Astrocyte (in vitro differentiated cells and primary cell): ENCODE measurements at regions not wholly inside any gene's neighbourhood (a gene's known extent, or its start where the extent isn't known, plus 50 kb on each side); places are given as distances from the start of the nearest gene placed in this dataset.

Experiments
- DNase-seq: peaks from one replicate; pipeline ENCODE4 v3.0.0-alpha.2; 2010; ENCODE audit warnings: low read depth
- FAIRE-seq: peaks from 2 replicates; lab custom pipeline; 2011; peaks lifted over from hg19 to GRCh38; lab: Jason Lieb, UNC
- H2AFZ ChIP-seq: 2 replicates; pipeline ENCODE4 v1.6.0; 2012; ENCODE audit warnings: low read depth, low read length, inconsistent platforms
- H3K27ac ChIP-seq: 2 replicates; pipeline ENCODE4 v1.5.1; 2011; ENCODE audit warnings: low read depth, low read length, inconsistent platforms
- H3K27me3 ChIP-seq: 2 replicates; pipeline ENCODE4 v1.6.0; 2011; ENCODE audit warnings: low read length, inconsistent platforms; ENCODE audit not compliant: insufficient read depth
- H3K36me3 ChIP-seq: 2 replicates; pipeline ENCODE4 v1.5.1; 2011; ENCODE audit warnings: low read length, inconsistent platforms; ENCODE audit not compliant: insufficient read depth
- H3K4me1 ChIP-seq: 2 replicates; pipeline ENCODE4 v1.5.1; 2011; ENCODE audit warnings: low read length, inconsistent platforms; ENCODE audit not compliant: insufficient read depth
- H3K4me2 ChIP-seq: 2 replicates; pipeline ENCODE4 v1.6.0; 2012; ENCODE audit warnings: low read length, inconsistent platforms
- H3K4me3 ChIP-seq: 2 replicates; pipeline ENCODE4 v1.5.1; 2011; ENCODE audit warnings: low read depth, mild to moderate bottlenecking, low read length, inconsistent platforms; ENCODE audit not compliant: insufficient read depth
- H3K79me2 ChIP-seq: 2 replicates; pipeline ENCODE4 v1.6.0; 2012; ENCODE audit warnings: mild to moderate bottlenecking, low read length, inconsistent platforms; ENCODE audit not compliant: insufficient read depth
- H3K9ac ChIP-seq: 2 replicates; pipeline ENCODE4 v1.6.0; 2012; ENCODE audit warnings: mild to moderate bottlenecking, low read length, inconsistent platforms
- H3K9me3 ChIP-seq: 2 replicates; pipeline ENCODE4 v1.5.1; 2012; ENCODE audit warnings: low read depth, mild to moderate bottlenecking, low read length, inconsistent platforms; ENCODE audit not compliant: insufficient read depth
- H4K20me1 ChIP-seq: 2 replicates; pipeline ENCODE4 v1.6.0; 2012; ENCODE audit warnings: low read length, inconsistent platforms; ENCODE audit not compliant: insufficient read depth
- H3K27ac Mint-ChIP-seq: one replicate; pipeline ENCODE4 v1.8.0; 2021; ENCODE audit warnings: mild to moderate bottlenecking, mixed read lengths; ENCODE audit not compliant: unreplicated experiment
- H3K27me3 Mint-ChIP-seq: one replicate; pipeline ENCODE4 v1.8.0; 2021; ENCODE audit warnings: low read depth, mixed read lengths; ENCODE audit not compliant: unreplicated experiment
- H3K36me3 Mint-ChIP-seq: one replicate; pipeline ENCODE4 v1.8.0; 2021; ENCODE audit warnings: low read depth, mixed read lengths; ENCODE audit not compliant: unreplicated experiment
- H3K4me1 Mint-ChIP-seq: one replicate; pipeline ENCODE4 v1.8.0; 2021; ENCODE audit warnings: low read depth, mixed read lengths; ENCODE audit not compliant: unreplicated experiment
- H3K4me3 Mint-ChIP-seq: one replicate; pipeline ENCODE4 v1.8.0; 2021; ENCODE audit warnings: mild to moderate bottlenecking, moderate library complexity, mixed read lengths; ENCODE audit not compliant: unreplicated experiment
- H3K9me3 Mint-ChIP-seq: one replicate; pipeline ENCODE4 v1.8.0; 2021; ENCODE audit warnings: mild to moderate bottlenecking, mixed read lengths; ENCODE audit not compliant: unreplicated experiment
- CTCF ChIP-seq: IDR thresholded peaks from 2 replicates; pipeline ENCODE4 v1.5.1; 2011; ENCODE audit warnings: low read depth, mild to moderate bottlenecking, inconsistent platforms, low read length, moderate library complexity; ENCODE audit not compliant: insufficient read depth
- EZH2 ChIP-seq: IDR thresholded peaks from 2 replicates; pipeline ENCODE4 v1.6.1; 2012; ENCODE audit warnings: mild to moderate bottlenecking, low read length, inconsistent platforms; ENCODE audit not compliant: insufficient read depth

DNA sequence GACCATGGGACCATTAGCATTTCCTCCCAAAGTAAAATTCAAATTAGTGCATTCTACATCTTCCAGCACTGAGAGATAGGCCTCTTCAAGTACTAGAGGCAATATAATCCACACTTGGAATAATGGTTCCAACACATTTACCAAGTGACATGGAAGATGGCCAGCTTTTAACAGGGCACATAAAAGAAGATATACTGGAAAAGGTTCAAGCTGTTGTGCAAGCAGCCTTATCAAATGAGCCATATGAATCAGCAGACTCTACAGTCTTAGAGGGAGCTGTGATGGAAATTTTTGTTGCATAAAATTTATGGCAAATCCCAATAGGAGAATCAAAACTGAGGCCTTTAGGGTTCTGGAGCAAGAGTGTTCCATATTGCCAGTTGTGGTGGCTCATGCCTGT lies 526.6 kb upstream of the IRAK1BP1 start:
- no peak overlapping the region for H3K9ac ChIP-seq
- FAIRE-seq (no peak), DNase-seq (peak; percentile 2)
- Mint-ChIP-seq H3K27ac (no peak overlapping the region), H3K4me3 (no peak overlapping the region), H3K27me3 (no peaks in the 10 kb centered on the region), H3K36me3 (no peaks in the 10 kb centered on the region), H3K9me3 (no peaks in the 10 kb centered on the region), H3K4me1 (no peaks in the 10 kb centered on the region)
- H3K27me3 ChIP-seq, result no peaks in the 10 kb centered on the region
- no peak overlapping the region for H2AFZ ChIP-seq
- no peaks in the 10 kb centered on the region for H3K79me2 ChIP-seq
- H4K20me1 ChIP-seq, result no peaks in the 10 kb centered on the region
- H3K36me3 ChIP-seq, result no peaks in the 10 kb centered on the region
- no peak overlapping the region for H3K4me2 ChIP-seq
- no peak overlapping the region for H3K27ac ChIP-seq
- TF ChIP-seq EZH2 (no peak), CTCF (no peak)
- no peaks in the 10 kb centered on the region for H3K4me1 ChIP-seq
- H3K4me3 ChIP-seq, result no peak overlapping the region
- no peaks in the 10 kb centered on the region for H3K9me3 ChIP-seq

- Histone ChIP-seq H3K27ac (no peak overlapping the region), H4K20me1 (no peaks in the 10 kb centered on the region), H3K4me3 (no peak overlapping the region), H3K79me2 (no peaks in the 10 kb centered on the region), H3K9me3 (no peaks in the 10 kb centered on the region), H3K36me3 (no peaks in the 10 kb centered on the region), H2AFZ (no peak overlapping the region), H3K27me3 (no peaks in the 10 kb centered on the region), H3K4me1 (no peaks in the 10 kb centered on the region), H3K9ac (no peak overlapping the region), H3K4me2 (no peak overlapping the region)
- Mint-ChIP-seq H3K36me3 (no peaks in the 10 kb centered on the region), H3K4me1 (no peaks in the 10 kb centered on the region), H3K9me3 (no peaks in the 10 kb centered on the region), H3K4me3 (no peak overlapping the region), H3K27me3 (no peaks in the 10 kb centered on the region), H3K27ac (no peak overlapping the region)
- no peak for FAIRE-seq
- TF ChIP-seq CTCF (no peak), EZH2 (no peak)
- no peak for DNase-seq
Observed at GRCh38 chr6:78345882-78346281, 521.5 kb upstream of the IRAK1BP1 start.

DNA sequence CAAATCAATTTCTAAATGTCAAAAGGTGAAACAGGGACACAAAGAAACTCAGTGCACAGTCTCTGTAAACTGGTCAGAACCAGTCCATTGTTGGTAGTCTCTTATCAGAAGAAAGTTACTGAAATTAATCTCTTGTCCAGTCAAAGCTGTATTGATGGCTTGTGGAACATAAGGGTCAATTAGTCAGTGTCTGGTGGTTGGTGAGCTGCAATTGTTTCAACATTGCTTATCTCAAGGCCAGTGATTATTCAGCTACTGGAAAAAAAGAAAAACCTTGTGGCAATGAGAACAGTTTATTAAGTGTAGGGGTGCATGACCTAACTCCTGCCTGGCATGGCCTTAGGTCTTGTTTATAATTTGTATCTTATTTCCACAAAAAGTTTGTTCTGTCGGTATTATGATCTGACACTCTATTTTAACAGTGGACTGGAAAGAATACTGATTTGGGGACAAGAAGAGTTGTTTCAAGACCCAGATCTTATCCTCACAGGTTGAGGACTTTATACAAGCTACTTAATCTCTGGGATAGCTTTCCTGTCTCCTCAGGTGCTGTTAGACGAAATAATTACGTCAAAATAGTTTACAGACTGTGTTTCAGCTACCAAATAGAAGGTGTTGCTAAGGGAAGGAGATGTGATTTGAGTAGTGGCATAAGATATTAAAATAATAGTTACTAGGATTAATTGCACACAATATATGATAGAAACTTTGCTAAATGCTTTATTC lies 520.0 kb upstream of the IRAK1BP1 start:
- TF ChIP-seq CTCF, result no peak
- no peaks in the 10 kb centered on the region for H3K27me3 Mint-ChIP-seq
- Histone ChIP-seq H3K4me1 (no peaks in the 10 kb centered on the region), H3K4me2 (no peak overlapping the region), H3K79me2 (no peaks in the 10 kb centered on the region), H3K9ac (no peak overlapping the region), H4K20me1 (no peaks in the 10 kb centered on the region), H2AFZ (no peak overlapping the region), H3K4me3 (no peak overlapping the region), H3K27me3 (no peaks in the 10 kb centered on the region), H3K27ac (no peak overlapping the region), H3K36me3 (no peaks in the 10 kb centered on the region), H3K9me3 (no peaks in the 10 kb centered on the region)
- no peaks in the 10 kb centered on the region for H3K9me3 Mint-ChIP-seq
- peak; percentile 48 for DNase-seq
- H3K36me3 Mint-ChIP-seq, result no peaks in the 10 kb centered on the region
- no peak for FAIRE-seq
- no peaks in the 10 kb centered on the region for H3K4me1 Mint-ChIP-seq
- H3K4me3 Mint-ChIP-seq, result no peak overlapping the region
- no peak overlapping the region for H3K27ac Mint-ChIP-seq
